ENCODE measurements at regions not wholly inside any gene's neighbourhood (a gene's known extent, or its start where the extent isn't known, plus 50 kb on each side); places are given as distances from the start of the nearest gene placed in this dataset.

GRCh38 chr15:46917721-46918252 lies 799.5 kb upstream of the SEMA6D start:
- no peak for TF ChIP-seq CTCF (IDR thresholded peaks at IDR 0.05)
- no peak for TF ChIP-seq POLR2A (IDR thresholded peaks at IDR 0.05)

Measured in esophagus squamous epithelium (tissue), 4 donors.